H1 (cell line): ENCODE measurements at regions not wholly inside any gene's neighbourhood (a gene's known extent, or its start where the extent isn't known, plus 50 kb on each side); places are given as distances from the start of the nearest gene placed in this dataset.

Experiments used
- BACH1 ChIP-seq: IDR thresholded peaks from 2 replicates; pipeline ENCODE4 v1.6.1; 2012; ENCODE audit warnings: low read length, improper control_type of control experiment
- CEBPB ChIP-seq: IDR thresholded peaks from 2 replicates; pipeline ENCODE4 v1.6.1; 2012; ENCODE audit warnings: low read depth, low read length
- JUND ChIP-seq: IDR thresholded peaks from 2 replicates; pipeline ENCODE4 v1.6.1; 2011; ENCODE audit warnings: mild to moderate bottlenecking, improper control_type of control experiment, low read length
- POLR2AphosphoS5 ChIP-seq: IDR thresholded peaks from 2 replicates; pipeline ENCODE4 v1.6.1; 2011; ENCODE audit warnings: low read depth, low read length
- RAD21 ChIP-seq, 2 experiments: IDR thresholded peaks in 1 of 2; conservative IDR thresholded peaks in 1 of 2; 2 replicates each; pipeline ENCODE4 v1.6.1; 2011; ENCODE audit warnings: low read depth in 2 of 2, low read length in 2 of 2, improper control_type of control experiment in 1 of 2, inconsistent platforms in 1 of 2, mild to moderate bottlenecking in 1 of 2, moderate library complexity in 1 of 2

DNA sequence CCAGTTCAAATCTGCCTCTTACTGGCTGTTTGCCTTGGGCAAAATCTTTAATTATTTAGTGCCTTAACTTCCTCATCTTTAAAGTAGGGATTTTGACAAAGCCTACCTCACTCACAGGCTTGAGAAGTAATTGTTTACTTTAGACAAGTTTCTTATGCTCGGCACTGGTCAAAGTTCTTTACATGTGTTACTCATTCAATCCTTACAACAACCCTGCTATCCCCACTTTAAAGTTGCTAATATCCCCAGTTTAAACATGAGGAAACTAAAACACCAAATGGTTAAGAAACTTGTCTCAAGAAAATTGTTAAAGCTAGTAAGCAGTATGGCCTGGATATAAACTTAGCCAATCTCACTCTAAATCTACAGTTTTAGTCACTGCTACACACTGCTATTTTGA, 204.0 kb upstream of the AVPR1A start:
- no peak for TF ChIP-seq CEBPB
- TF ChIP-seq RAD21 (IDR thresholded peaks at IDR 0.05 in 1 of 2, conservative IDR thresholded peaks at IDR 0.05 in 1 of 2; ENCODE audit: low read depth in 2 of 2, low read length in 2 of 2) = no peak
- no peak for TF ChIP-seq JUND
- no peak for TF ChIP-seq BACH1
- no peak for TF ChIP-seq POLR2AphosphoS5
